Chondrocyte (in vitro differentiated cells): ENCODE measurements at regions not wholly inside any gene's neighbourhood (a gene's known extent, or its start where the extent isn't known, plus 50 kb on each side); places are given as distances from the start of the nearest gene placed in this dataset.

Source experiments
- DNase-seq: peaks from one replicate; pipeline ENCODE4 v3.0.0; 2021; ENCODE audit warnings: mixed read lengths, low spot score
- H3K27ac Mint-ChIP-seq: one replicate; pipeline ENCODE4 v1.8.0; 2021; ENCODE audit warnings: mild to moderate bottlenecking, moderate library complexity, mixed read lengths; ENCODE audit not compliant: unreplicated experiment
- H3K27me3 Mint-ChIP-seq: 2 replicates; pipeline ENCODE4 v1.8.0; 2021; ENCODE audit warnings: low read depth, mixed read lengths
- H3K36me3 Mint-ChIP-seq: 2 replicates; pipeline ENCODE4 v1.8.0; 2021; ENCODE audit warnings: low read depth, mixed read lengths
- H3K4me1 Mint-ChIP-seq: 2 replicates; pipeline ENCODE4 v1.8.0; 2021; ENCODE audit warnings: low read depth, mild to moderate bottlenecking, mixed read lengths
- H3K4me3 Mint-ChIP-seq: one replicate; pipeline ENCODE4 v1.8.0; 2021; ENCODE audit warnings: mild to moderate bottlenecking, moderate library complexity, mixed read lengths; ENCODE audit not compliant: unreplicated experiment
- H3K9me3 Mint-ChIP-seq: 2 replicates; pipeline ENCODE4 v1.8.0; 2021; ENCODE audit warnings: low read depth, mixed read lengths
- TF ChIP-seq, protein P1 (sequence below): fragments of 200-600 bp; sonication (generic); IDR thresholded peaks from 2 replicates; pipeline ENCODE4 v1.5.0; 2021; ENCODE audit warnings: antibody characterized with exemption, mild to moderate bottlenecking, moderate library complexity

DNA sequence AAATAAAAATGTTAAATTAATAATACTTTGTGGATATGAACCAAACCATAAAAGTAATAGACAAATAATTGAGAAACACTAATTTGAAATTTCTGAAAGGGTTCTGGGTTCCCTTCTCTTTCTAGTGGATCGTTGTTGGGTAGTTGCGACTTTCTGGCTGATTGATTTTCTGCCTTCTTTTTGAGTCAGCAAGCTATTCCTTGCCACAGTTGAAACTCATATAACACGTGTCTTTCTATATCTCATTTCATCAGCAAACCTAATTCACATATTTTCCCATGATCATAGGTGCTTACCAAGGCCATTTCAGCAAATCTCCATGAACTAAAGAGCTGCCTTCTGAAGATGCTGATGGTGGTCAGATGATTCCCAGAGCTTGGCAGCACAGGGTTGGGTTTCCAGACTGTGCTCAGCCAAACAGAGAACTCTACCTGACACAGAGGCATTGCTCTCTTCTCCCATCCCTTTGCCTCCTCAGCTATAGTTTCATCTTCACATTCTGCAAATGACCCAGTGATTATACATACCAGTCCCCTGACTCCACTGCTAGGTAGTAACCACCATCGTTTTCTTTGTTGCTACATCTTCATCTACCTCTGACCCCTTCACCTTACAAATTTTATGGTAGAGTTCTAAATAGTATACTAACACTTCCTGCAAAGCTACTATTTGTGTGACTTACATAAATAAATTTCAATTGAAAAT is 383.9 kb upstream of the DPH6 start:
- Mint-ChIP-seq H3K4me3 (no peak overlapping the region), H3K27me3 (no peaks in the 10 kb centered on the region), H3K27ac (no peak overlapping the region), H3K36me3 (no peaks in the 10 kb centered on the region), H3K4me1 (peaks cover 8% of the 10 kb centered on the region), H3K9me3 (peaks cover 4% of the 10 kb centered on the region)
- DNase-seq, result no peak
- TF ChIP-seq, protein P1, sequence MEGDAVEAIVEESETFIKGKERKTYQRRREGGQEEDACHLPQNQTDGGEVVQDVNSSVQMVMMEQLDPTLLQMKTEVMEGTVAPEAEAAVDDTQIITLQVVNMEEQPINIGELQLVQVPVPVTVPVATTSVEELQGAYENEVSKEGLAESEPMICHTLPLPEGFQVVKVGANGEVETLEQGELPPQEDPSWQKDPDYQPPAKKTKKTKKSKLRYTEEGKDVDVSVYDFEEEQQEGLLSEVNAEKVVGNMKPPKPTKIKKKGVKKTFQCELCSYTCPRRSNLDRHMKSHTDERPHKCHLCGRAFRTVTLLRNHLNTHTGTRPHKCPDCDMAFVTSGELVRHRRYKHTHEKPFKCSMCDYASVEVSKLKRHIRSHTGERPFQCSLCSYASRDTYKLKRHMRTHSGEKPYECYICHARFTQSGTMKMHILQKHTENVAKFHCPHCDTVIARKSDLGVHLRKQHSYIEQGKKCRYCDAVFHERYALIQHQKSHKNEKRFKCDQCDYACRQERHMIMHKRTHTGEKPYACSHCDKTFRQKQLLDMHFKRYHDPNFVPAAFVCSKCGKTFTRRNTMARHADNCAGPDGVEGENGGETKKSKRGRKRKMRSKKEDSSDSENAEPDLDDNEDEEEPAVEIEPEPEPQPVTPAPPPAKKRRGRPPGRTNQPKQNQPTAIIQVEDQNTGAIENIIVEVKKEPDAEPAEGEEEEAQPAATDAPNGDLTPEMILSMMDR, result no peak

DNA sequence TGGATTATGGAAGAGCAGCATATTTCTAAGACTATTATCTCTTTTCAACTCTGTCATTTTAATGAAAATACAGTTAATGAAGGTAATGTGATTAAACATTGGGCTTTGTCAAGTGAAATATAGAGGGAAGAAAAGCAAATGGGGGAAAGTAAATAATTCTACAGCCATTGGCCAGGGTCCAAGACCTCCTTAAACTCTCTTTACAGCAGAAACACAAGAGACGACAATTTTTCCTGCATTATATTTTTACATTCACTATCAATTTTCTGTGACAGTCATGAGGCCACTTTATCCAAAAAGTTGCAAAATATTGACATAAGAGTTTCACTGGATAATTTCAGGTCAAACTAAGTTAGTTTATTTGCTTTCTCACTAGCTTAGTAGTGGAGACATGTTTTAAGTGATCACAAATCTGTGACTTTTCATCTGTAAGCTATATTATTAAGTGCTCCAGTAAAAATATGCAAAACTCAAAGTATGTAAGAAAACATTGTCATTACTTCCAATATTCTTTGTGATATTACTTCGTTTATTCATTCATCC is 385.9 kb upstream of the DPH6 start:
- no peak for DNase-seq
- Mint-ChIP-seq H3K9me3 (no peaks in the 10 kb centered on the region), H3K36me3 (no peaks in the 10 kb centered on the region), H3K4me3 (no peak overlapping the region), H3K4me1 (peaks cover 4% of the 10 kb centered on the region), H3K27me3 (no peaks in the 10 kb centered on the region), H3K27ac (no peak overlapping the region)
- TF ChIP-seq, protein P1, result no peak

DNA sequence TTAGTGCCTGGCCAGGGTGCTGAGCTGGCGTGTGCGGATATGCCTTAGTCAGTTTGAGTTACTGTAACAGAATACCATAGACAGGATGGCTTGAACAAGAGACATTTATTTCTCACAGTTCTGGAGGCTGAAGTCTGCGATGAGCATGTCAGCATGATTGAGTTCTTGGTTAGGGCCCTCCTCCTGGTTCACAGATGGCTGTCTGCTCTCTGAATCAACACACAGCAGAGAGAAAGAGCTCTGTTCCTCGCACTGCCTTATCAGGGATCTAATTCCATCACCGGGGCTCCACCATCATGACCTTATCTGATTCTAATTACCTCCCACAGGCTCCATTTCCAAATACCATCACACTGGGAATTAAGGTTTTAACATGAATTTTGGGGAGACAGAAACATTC is 386.6 kb upstream of the DPH6 start:
- DNase-seq, result no peak
- peaks cover 4% of the 10 kb centered on the region for H3K4me1 Mint-ChIP-seq

GRCh38 chr15:35933531-35933930 is 387.6 kb upstream of the DPH6 start:
- DNase-seq, result no peak
- no peak overlapping the region for H3K27ac Mint-ChIP-seq
- peaks cover 4% of the 10 kb centered on the region for H3K4me1 Mint-ChIP-seq
- TF ChIP-seq, protein P1, result no peak
- H3K4me3 Mint-ChIP-seq, result no peak overlapping the region
- no peaks in the 10 kb centered on the region for H3K36me3 Mint-ChIP-seq
- H3K27me3 Mint-ChIP-seq, result no peaks in the 10 kb centered on the region
- H3K9me3 Mint-ChIP-seq, result no peaks in the 10 kb centered on the region

More for the DNA sequence above, 386.6 kb upstream of the DPH6 start:
- Mint-ChIP-seq H3K27me3 (no peaks in the 10 kb centered on the region), H3K36me3 (no peaks in the 10 kb centered on the region), H3K27ac (no peak overlapping the region), H3K9me3 (no peaks in the 10 kb centered on the region), H3K4me3 (no peak overlapping the region)
- TF ChIP-seq, protein P1, result no peak

GRCh38 chr15:35934383-35935049 is 388.6 kb upstream of the DPH6 start:
- no peaks in the 10 kb centered on the region for H3K9me3 Mint-ChIP-seq
- DNase-seq, result no peak
- TF ChIP-seq, protein P1, result no peak
- H3K4me1 Mint-ChIP-seq, result peaks cover 4% of the 10 kb centered on the region
- H3K36me3 Mint-ChIP-seq, result no peaks in the 10 kb centered on the region
- no peak overlapping the region for H3K27ac Mint-ChIP-seq
- H3K4me3 Mint-ChIP-seq, result no peak overlapping the region
- no peaks in the 10 kb centered on the region for H3K27me3 Mint-ChIP-seq
